NCI-H526 (cell line): ENCODE measurements at regions not wholly inside any gene's neighbourhood (a gene's known extent, or its start where the extent isn't known, plus 50 kb on each side); places are given as distances from the start of the nearest gene placed in this dataset.

Experiments
- DNase-seq, 2 experiments: peaks; one replicate each; lab custom pipeline; 2025; lab: John Stamatoyannopoulos, UW

- no peak for DNase-seq
These were observed 259.6 kb upstream of the SLITRK3 start for GRCh38 chr3:165455793-165456192.

- DNase-seq: no peak
These were observed 259.2 kb upstream of the SLITRK3 start for GRCh38 chr3:165455360-165455759.

- no peak for DNase-seq
These were observed 255.3 kb upstream of the SLITRK3 start for GRCh38 chr3:165451371-165452070.

DNA sequence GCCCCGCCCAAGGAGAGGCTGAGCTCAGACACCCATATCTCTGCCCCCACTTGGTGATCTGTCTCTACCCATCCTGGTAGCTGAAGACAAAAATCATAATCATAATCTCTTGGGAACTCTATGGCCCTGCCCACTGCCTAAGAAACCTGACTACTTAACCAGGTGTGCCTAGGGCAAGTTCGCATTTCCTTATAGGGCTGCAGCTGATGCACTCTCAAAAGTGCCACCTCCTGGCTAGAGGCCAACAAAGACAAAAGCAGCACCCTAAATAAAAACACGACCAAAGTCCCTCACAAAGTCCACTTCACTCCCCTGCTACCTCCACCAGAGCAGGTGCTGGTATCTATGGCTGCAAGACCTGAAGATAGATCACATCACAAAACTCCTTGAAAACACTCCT, 250.4 kb upstream of the SLITRK3 start:
- DNase-seq: no peak

DNA sequence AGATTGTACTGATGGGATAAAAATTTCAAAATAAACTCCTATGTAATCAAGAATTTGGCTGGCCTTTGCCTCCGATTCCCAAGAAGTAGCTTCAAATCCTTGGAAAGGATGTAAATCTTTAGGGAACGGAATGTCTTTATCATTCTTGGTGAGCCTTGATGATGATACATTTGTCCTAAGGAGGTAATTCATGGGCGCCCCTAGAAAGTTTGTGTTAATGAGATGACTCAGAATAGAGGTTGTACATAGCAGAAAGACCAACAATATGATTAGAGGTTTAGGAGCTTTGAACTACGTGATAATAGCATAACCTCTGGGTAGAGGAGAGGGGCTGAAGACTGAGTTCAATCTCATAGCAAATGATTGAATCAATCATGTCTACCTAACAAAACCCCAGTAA, 248.6 kb upstream of the SLITRK3 start:
- DNase-seq: no peak

- DNase-seq: no peak
These were observed 247.5 kb upstream of the SLITRK3 start for GRCh38 chr3:165443664-165444063.

- no peak for DNase-seq
These were observed 245.9 kb upstream of the SLITRK3 start for GRCh38 chr3:165442061-165442460.

DNA sequence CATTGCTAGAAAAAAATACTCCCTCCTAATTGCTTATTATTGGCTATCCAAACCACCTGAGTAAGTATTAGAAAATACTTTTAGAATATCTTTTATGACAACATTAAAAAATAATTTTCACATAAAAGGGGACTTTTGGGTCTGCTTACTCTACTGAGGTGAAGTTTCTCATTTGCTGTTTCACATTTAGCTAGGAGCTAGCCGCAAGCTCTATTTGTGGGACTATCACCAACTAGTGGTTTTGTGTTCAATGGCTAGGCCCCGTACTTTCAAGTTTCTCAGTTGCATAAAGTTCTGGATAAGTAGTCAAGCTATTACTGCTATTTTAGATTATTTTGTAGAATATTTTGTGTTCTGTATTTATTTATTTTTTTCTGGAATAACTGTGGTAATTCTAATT, 244.2 kb upstream of the SLITRK3 start:
- no peak for DNase-seq

DNA sequence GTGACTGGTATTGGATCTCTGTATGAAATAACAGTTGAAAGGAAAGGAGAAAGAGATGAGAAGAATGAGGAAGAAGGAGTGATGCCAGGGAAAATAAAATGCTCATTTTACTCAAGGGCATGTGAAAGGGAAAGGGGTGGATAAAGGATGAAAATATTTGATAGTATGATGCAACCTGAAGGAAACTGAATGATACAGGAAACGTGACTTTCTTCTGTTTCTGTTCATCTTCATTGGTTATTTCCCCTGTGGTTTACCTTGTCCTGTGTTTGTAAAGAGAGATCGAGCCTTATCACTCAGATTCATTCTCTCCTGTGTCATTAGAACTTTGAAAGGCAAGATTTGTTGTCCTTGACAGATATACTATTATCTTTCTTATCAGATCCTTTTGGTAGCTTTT, 243.6 kb upstream of the SLITRK3 start:
- DNase-seq: no peak

DNA sequence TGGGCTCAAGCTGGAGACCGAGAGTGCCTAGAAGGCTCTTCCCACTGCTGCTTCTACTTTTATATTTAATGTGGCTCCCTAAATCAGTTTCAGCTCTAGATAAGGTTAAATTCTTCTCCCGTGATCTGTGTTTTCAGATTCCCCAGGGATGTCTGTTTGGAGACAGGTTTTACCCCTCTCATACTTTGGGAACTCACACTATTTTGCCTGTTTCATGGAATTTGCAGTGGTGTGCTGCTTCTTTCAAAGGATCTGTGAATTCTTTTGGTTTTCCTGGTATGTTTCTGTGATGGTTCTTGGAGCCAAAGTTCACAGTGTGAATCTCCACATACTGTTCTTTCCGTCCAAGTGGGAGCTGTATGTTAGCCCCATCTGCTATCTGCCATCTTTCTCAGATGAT, 238.3 kb upstream of the SLITRK3 start:
- no peak for DNase-seq

GRCh38 chr3:165406425-165406824, 210.2 kb upstream of the SLITRK3 start:
- DNase-seq: no peak

GRCh38 chr3:165404357-165405027, 208.3 kb upstream of the SLITRK3 start:
- peak; percentile 3 to 7 for DNase-seq

DNA sequence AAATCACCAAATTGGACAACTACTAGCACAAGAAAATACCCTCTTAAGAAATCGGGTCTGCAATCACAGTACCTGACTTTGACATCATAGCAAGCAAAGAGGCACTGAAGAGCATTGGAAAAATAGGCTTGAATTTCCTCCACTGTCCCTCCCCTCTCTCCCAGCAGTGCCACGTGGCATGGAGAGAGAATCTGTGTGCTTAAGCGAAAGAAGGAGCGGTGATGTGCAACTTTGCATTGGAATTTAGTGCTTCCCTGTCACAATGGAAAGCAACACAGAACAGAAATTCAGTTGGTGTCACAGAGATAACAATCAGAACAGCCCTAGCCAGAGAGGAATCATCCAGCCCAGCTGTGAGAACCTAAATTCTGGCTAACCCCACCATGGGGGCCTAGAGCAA, 207.5 kb upstream of the SLITRK3 start:
- peak in 1 of 2 experiments; percentile 8 for DNase-seq

DNA sequence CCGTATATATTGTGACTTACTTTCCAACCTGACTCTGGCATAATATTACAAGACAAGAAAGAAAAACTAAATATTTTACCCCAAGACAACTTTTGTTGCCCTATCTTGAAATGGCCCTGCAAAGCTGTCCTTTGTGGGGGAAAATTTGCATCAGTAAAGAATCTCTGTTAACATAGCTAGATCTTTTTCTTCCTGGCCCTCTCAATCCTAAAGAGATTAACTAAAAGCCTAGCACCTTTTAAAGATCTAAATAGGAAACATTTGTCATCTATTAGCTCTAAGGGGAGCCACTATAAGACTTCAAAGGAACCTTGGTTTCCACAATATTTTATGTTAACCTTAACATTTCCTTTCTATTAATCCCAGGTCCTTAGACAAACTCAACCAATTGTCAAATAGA, 199.0 kb upstream of the SLITRK3 start:
- DNase-seq: no peak

DNA sequence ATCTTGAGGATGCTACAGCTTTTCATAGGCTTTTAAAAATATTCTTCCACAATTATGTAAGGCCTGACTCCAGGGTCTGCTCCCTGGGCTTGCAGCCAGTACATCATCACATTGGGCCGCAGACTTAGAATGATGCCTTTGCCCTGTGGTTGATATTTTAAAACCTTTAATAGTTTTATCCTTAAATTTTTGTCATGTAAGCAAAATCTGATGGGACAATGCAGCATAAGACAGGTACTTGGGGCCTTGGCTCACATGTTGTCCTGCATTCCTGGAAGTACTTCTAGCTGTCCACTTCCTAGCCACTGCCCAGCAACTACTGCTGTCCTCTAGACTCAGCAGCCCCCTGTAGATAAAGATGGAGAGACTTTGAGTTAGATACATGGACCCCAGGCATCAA, 197.3 kb upstream of the SLITRK3 start:
- no peak for DNase-seq

DNA sequence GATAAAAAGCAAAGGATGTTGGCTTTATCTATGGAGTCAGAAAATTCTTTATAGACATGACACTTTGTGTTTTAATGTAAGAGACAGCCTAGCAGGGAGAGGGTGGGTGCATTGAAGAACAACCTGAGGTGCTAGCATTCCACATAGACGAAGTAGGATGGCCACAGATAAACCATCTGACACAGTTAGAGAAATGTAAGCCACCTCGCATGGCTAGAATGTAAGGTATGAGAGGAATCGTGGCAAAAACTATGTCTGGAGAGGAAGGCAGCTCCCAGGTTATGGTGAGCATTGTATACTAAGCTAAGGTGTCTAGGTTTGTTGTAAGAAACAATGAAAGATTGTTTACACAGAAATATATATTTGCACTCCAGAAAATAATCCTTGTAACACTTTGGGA, 194.0 kb upstream of the SLITRK3 start:
- DNase-seq: no peak

- DNase-seq: no peak
These were observed 193.5 kb upstream of the SLITRK3 start for GRCh38 chr3:165389653-165390052.

- DNase-seq: no peak
These were observed 192.9 kb upstream of the SLITRK3 start for GRCh38 chr3:165389064-165389463.

DNA sequence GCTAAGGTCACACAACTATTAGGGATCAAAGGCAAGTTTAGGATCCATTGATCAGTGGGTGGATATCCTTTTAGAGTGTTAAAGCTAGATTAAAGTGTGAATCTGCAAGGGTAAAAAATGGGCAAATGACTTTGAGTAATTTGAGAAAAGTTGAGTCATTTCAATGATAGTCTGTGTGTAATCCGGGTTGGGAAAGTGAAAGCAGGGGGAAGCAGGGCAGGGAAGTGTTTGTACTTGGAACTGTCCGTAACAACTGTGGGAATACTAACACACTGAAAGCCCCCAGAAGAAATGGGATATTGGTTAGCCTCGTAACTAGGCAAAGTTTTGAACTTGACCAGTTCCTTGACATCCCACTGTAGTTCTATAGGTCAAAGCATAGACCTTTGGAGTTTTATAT, 187.2 kb upstream of the SLITRK3 start:
- no peak for DNase-seq

GRCh38 chr3:165382672-165383071, 186.5 kb upstream of the SLITRK3 start:
- DNase-seq: no peak

DNA sequence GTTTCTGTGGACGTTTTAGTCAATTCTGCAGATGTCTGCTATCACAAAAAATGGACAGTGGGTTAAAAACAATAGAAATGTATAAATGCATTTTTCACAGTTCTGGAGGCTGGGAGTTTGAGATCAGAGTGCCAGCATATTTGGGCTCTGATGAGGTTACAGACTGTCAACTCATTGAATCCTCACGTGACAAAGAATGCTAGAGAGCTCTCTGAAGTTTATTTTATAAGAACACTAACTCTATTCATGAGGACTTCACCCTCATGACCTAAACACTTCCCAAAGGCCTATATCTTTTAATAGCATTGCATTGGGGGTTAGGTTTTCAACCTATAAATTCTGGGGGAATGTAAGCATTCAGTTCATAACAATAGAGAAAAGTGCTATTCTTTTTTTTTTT, 182.6 kb upstream of the SLITRK3 start:
- DNase-seq: no peak

- no peak for DNase-seq
These were observed 162.8 kb upstream of the SLITRK3 start for GRCh38 chr3:165359005-165359404.

- DNase-seq: no peak
These were observed 159.1 kb upstream of the SLITRK3 start for GRCh38 chr3:165355316-165355715.

DNA sequence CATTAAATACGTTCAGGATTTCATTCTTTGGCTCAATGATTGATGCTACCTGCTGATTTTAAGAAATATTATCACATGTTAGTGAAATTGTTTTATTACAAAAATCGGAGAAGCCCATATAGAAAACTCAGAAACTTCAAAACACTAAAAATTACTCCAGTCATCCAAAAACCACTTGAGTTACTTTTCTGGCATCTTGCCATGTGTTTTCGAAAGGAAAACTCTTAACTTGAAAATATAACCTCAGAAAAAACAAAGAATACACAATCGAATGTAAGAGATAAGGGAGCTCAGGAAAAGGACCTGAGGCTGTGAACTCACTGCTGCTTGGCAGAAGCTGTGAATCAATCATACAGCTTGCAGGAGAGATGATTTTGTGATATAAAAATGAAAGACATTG, 151.3 kb upstream of the SLITRK3 start:
- DNase-seq: no peak
